HG02981 (cell line): ENCODE measurements at regions not wholly inside any gene's neighbourhood (a gene's known extent, or its start where the extent isn't known, plus 50 kb on each side); places are given as distances from the start of the nearest gene placed in this dataset.

Experiments used
- ATAC-seq: cut with Tn5 transposase; IDR thresholded peaks from one replicate; pipeline ENCODE4 v1.9.1; 2021; ENCODE audit warnings: mild to moderate bottlenecking, moderate library complexity; ENCODE audit not compliant: unreplicated experiment

DNA sequence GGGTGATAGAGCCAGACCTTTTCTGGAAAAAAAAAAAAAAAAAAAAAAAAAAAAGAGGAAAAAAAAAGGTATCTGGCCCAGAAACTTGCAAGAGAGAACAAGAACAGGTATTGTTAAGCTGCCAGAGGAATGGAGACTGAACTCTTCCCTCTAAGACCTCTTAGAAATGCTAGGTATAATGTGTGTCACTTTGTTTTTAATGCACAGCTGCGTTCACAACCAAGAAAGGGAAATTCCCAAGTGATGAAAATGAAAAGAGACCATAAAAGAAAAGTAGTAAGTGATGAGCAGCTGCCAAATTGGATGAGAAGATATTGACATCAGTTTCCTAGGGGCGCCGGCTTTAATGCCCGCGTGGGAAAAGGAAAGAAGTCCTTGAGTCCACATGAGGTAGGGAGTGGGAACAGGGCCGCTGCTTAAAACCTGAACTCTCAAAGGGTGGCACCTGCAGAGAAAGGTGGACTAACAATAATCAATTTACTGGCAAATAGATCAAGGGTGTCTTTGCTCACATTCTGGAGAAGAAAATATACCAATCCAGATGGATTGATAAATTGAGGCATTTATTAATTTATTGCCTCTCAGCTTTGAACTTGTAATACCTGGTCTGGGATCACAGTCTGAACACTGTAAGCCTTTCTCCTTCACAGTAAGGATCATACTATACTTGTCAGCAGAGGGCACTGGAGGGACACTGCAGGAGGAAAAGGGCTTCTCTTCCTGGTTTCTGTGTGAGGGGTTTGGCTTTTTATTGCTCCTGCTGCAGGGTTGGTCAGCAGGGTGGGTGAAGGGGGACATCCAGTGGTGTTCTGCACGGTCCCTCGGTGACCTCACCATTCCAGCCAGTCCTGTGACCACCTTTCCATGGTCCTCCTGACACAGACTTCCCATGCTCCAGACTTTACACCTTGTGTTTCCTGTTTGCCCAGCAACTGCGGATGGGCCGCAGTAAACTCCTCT lies 131.6 kb downstream of the AQP9 start:
- no peak for ATAC-seq

DNA sequence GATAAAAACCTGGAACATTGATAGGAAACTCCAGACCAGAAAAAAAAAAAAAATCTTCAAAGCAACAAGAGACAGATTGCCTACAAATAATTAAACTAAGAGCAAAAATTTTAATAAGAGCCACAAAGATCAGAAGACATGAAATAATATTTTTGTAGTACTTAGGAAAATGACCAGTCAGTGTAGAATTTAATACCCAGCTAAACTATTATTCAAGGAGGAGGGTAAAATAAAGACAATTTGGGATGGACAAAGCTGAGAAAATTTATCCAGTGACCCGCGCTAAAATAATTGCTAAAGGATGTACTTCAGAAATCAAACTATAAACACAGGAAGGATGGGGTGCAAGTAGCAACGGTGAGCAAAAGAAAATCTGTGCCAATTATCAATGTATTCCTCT lies 133.2 kb downstream of the AQP9 start:
- no peak for ATAC-seq

DNA sequence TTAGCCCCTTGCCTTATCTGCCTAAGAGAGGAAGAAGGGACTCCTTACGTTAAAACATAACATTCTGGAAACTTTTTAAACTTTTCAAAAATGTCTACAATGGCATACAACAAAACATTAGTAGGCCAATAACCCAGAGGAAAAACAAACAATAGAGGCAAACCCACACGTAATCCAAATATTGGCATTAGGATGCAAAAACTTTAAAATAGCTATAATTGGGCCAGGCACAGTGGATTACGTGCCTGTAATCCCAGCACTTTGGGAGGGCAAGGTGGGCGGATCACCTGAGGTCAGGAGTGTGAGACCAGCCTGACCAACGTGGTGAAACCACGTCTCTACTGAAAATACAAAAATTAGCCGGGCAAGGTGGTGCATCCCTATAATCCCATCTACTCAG lies 134.9 kb downstream of the AQP9 start:
- no peak for ATAC-seq

DNA sequence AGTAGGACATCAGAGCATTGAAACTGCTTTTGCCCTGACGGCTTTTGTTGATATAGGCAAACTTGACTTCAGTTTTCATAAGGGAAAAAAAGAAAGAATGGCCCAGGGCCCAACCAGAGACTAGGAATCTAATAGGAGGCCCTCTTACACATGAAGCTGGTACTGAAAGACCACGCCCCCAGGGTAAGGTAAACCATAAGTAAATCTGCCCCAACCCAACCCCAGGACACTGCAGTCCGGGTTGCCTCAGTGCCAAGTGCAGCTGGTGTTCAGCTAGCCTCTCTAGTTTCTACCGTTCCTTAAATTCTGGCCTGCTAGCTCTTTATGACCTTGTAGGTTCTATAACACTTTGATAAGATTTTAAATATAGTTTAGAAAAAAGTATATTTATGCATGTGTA lies 136.7 kb downstream of the AQP9 start:
- no peak for ATAC-seq

DNA sequence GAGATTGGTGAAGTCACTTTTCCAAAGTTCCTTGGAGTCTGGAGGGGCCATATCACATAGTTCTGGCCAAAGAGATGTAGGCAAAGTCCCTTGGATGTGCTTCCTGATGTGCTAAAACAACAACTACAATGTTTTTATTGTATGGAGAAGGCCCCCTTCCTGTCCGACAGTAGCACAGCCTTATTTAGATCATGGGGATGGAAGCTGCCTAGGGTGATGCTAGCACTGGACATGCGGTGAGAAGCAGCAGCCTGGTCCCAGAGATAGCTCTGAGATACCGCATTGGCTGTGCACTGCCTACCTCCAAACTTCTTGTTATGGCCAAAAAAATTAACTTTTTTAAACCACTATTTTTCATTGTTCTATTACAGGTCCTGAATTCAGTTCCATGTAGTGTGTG lies 137.6 kb downstream of the AQP9 start:
- no peak for ATAC-seq

DNA sequence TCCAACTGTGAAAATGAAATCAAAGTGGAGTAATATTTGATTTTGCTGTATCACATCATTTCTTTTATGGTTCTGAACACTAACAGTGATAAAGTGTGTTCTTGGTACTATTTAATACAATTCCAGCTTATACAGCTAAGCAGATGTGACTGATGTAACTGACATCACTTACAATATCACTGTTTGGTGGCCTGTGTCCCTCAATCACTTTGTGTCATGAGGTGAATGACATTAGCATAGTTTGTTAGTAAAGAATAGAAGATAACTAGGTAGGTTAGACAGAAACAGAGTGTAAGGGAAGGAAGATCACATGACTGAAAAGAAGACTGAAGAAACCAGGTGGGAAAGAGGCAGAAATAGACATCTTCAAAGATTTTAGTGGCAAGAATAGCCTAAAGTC lies 138.7 kb downstream of the AQP9 start:
- no peak for ATAC-seq

DNA sequence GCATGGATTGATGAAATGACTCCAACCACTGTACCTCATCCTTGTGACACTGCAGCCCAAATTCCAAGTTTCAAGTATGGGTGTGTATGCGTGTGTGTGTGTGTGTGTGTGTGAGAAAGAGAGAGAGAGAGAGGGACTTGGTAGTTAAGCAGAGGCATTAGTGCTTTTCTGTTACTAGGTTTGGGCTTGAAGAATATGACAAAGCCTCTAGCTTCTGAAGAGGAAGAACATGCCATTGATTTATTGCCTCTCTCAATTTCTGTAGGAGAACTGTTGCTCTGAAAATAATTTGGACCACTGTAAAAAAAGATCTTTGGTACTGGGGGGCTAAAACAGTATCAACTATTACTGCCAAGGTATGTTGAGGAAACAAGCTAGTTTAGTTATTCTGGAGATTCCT lies 139.2 kb downstream of the AQP9 start:
- no peak for ATAC-seq

DNA sequence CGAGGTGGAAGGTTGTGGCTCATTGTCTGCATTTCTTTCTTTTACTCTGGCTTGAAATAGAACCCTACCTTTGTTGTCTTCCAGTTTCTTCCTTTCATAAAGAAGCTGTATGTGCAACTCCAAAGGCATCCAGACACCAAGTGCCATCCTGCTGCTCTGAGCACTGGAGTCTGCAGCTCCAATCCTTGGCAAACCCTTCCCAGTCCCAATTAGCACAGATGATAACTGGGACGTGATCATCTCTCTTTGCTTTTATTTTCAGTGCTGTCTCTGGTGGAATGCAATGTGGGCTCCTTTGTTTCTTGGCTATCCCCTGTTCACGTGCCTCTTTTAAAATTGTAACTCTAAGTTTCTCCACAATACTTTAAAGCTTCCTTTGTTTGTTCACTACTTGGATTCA lies 140.9 kb downstream of the AQP9 start:
- ATAC-seq: no peak

DNA sequence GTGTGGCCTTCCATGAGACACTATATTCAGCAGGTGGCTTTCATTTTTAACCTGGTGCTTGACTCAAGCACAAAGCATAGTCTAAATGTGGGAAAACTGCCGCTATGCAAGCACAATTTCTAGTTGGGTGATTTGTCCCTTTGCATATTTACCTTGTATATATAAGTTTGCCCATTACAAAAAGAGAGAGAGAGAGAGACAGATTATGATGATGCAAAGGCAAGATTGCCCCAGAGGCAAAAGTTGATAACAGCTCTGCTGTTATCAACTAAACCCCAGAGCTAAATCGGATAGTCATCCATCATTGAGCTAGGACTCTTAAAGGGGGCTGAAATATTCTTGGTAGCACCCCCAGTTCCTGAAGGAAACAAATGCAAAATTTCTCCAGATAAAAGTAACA lies 141.5 kb downstream of the AQP9 start:
- ATAC-seq: no peak

DNA sequence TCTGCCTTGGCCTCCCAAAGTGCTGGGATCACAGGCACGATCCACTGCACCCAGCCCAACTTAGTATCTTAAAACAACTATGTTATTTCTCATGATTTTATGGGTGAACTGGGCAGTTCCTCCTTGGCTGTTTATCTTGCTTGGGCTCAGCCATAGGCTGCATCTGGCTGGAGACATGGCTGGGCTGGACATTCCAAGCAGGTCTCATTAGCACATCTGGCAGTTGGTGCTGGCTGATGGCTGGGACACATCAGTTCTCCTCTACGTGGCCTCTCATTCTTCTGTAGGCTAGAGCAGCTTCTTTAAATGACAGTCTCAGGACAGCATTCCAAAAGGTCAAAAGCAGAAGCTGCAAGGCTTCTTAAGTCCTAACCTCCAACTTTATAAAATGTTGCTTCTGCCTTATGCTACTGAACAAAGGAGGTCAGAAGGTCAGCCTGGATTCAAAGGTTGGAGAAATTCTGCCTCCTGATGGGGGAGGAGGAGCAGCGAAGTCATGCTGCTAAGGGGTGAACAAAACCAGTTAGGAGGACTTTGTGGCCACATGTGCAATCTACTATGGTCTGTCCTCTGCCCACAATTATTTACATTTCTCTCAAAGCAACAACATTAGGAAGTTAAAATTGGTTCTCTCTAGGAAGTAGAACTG lies 144.0 kb downstream of the AQP9 start:
- no peak for ATAC-seq

DNA sequence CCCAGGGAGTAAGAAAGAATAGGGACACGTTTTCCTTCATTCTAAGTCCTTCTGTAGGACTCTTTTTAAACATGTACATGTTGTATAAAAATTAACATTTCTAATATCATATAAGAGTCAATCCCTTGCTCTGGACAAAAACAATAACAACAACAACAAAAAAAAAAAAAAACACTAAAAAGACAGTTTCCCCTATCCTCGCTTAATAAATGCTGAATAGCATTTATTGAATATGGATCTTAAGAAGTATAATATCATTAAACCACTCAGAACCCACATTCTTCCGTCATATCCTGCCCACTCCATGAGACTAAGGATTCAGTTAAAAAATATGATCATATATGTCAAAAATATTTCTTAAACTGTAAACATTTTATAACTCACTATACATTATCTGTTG lies 145.1 kb downstream of the AQP9 start:
- ATAC-seq: no peak

DNA sequence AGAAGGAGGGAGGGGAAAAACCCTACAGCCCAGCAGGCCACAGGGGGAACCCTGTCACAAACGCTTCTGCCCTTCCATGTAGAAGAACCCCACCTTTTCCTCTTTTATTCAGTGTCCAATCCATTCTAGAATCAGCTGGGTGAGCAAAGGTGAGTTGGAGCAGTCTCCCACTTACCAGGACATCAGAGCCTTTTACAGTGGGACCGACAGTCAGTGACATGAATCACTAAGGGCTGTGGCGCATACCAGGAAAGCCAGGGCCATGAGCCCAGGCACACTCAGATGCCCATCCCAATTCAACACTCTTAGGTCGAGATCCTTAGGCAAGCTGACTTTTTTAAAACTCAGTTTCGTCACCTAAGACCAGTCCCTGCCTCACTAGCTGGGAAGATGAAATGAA lies 146.1 kb downstream of the AQP9 start:
- no peak for ATAC-seq

DNA sequence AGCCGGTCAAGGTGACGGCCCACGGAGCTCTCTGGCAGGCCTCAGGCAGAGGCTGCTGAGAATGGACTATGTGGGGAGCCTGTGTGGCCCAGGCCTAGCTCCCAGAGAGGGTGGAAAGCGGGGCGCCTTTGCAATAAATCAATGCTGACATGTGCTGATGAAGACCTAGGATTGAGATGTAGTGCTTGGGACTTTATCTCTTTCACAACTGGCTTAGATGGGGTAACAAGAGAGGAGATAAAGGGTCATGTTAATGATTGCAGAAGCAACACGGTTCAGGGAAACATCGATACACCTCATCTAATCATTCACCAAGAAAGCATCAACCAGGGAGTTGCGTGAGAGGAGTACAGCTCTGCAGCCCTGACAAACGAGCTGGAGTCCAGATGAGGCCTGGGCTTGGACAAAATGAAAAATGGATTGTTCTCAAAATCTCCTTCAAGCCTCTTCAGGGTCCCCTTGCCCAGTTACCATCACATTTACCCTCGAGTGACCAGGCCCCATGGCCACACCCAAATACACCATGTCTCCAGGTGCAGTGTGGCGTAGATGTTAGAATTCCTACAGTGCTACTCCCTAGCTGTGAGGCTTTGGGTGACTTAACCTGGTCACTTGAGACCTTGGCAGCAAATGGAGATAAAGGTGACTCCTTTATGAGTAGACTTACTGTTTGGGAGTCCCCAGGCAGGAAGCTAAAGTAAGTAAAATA lies 146.4 kb upstream of the LIPC start:
- ATAC-seq: no peak

DNA sequence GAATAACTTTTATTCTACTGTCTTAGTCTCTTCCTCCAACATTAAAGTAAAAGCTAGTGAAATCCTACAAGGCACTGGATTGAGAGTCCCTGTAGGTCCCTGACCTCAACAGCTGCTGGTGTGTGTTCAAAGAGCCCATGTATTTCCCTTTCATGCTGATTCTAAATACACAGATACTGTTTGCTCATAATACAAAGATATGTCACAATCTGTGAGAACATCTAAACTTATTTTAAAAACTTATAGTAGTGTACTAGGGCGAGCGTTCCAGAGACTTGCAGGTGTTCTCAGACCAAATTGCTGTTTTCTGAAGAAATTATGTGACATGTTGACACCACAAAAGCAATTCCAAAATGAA lies 145.9 kb upstream of the LIPC start:
- ATAC-seq: no peak

DNA sequence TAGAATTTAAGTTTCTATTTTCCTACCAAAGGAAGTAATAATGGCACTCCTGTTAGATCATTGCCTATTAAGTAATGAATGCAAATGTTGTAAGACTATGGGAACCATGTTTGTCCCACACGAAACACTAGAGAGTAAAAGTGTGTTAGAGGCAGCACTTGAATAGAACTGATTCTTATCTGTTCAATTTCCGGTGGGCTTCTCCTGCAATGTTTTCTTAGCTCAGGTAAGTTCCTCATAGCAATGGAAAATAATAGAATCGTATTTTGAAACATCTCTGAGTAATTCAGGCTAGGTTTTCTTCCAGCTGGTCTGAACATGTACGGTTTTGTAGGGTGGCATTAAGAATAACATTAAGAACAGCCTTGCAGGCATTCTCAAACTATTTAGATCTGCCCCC lies 145.3 kb upstream of the LIPC start:
- no peak for ATAC-seq

DNA sequence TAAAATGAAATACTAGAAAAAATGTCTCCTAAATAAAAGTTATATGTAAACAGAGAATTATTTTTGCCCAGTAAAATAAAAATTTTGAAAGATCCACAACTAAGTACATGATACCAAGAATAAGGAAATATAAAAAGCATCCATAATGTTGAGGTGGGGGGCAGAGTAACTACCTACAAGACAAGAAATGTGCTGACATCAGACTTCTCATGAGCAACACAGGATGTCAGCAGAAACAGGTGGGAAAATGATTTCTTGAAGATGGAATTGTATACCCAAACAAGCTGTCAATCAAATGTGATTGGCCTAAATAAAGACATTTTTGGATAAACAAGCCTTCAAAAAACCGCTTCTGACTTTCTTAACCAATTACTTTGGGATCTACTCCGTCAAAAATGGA lies 143.9 kb upstream of the LIPC start:
- no peak for ATAC-seq

DNA sequence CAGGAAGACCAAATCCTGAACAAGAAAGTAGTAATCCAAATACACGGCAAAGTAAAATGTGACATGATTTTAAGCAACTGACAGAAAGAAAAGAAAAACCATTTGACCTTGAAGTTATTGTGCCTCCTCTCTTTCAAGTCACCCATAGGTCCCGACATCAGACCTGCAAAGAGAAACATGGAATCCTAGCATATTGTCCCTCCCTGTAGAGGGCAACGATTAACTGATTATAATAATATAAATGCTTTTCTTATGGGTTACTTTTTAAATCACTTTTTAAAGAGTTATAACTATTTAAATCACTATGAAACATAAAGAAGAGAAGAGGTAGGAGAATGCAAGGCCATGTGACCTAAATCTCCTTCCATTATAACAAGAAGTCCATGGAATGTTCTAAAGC lies 143.2 kb upstream of the LIPC start:
- ATAC-seq: no peak

DNA sequence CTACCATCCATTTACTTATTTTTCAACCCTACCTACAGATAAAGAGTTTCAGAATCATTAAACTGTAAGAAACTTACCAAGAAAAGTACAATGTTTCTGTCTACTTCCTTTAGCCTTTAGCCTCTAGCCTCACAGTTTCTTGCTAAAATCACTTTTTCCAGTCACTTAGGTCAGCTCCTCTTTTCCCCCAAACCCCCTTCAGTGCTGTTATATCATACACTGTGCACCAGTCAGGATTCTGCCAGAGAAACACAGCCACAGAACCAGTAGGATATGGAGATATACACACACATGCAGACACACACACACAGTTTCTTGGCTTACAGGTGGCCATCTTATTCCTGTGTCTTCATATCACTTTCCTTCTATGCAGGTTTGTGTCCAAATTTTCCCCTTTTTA lies 139.9 kb upstream of the LIPC start:
- ATAC-seq: no peak

DNA sequence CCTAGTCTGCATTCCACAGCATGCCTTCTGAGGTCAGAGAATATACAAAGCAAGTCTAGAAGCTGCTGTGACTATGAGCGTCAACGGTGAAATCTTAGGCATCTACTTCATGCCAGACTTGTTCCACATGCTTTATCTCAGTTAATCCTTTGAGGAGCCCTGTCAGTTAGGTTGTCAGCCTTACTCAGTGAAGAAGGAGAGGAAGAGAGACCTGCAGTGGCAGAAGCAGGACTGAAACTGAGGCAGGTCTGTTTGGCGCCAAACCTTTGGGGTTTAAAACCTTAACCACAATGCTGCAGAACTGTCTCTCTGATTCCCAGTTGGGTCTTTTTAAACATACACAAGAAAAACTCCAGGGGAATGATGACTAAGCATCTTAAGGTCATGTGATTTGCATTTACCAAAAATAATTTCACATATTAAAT lies 139.0 kb upstream of the LIPC start:
- ATAC-seq: no peak

DNA sequence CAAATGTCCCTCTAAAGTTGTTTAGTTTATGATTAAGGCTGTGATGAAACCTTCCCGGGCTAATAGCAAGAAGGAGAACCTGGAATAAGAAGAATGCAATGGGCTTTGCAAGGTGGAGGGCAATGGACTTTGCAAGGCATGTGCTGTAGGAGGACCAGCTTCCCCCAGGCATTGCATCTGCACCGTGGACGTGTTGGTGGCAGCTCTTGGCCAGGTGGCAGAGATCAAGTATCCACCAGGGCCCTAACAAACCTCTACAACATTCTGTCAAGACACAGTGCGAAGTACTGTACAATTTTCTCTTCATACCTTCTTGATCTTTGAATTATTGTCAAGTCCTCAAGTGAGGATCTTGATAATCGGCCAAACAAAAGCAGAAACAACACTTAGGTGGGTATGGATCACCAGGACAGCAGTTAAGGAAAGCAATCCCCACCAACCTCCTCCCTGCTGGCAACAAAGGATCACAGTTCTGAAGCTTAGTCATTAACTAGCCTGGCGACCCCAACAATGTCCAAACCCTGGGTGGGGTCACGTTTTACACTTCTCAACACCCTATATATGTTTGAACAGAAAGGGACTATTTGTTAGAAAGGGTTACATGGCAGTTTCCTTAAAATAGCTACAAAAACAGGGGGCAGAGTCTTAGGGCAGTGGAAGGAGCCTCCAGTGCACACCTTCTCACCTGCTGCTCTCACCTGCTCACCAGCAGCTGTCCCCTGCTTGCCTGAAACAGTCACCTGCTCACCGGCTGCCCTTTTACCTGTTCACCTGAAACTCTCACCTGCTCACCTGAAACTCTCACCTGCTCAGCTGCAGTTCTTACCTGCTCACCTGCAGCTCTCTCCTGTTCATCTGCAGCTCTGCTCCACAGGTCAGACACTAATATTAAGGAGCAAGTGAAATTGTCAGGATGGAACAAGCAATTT lies 137.9 kb upstream of the LIPC start:
- no peak for ATAC-seq
